H1 (cell line): ENCODE measurements at regions not wholly inside any gene's neighbourhood (a gene's known extent, or its start where the extent isn't known, plus 50 kb on each side); places are given as distances from the start of the nearest gene placed in this dataset.

ENCODE experiments used
- CREB1 ChIP-seq: IDR thresholded peaks from 2 replicates; pipeline ENCODE4 v1.6.1; 2012; ENCODE audit warnings: inconsistent platforms
- TCF12 ChIP-seq: IDR thresholded peaks from 2 replicates; pipeline ENCODE4 v1.6.1; 2011; ENCODE audit warnings: low read depth, mild to moderate bottlenecking, low read length

- no peak for TF ChIP-seq TCF12
- no peak for TF ChIP-seq CREB1
Measured at GRCh38 chr2:7419186-7419585, 502.0 kb downstream of the RNF144A start (continued).
